ENCODE measurements at regions not wholly inside any gene's neighbourhood (a gene's known extent, or its start where the extent isn't known, plus 50 kb on each side); places are given as distances from the start of the nearest gene placed in this dataset.

DNA sequence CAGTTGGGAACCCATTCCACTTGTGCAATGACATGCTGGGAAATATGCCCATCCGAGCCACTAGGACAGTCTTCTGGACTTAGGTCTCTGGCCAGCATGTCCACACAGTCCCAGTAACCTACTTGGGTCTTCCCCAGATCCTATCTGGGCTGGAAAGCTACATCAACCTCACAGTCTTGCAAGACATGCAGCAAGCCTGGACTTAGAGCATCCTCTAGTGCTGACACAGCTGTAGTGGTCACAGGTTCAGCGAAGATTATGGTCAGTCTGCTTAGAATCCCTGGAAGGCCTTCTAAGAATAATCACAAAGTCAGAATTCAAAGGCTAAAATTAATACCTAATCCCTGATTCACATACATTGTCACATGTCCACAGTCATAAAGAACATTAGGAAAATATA lies 842.7 kb downstream of the STPG2 start:
- FAIRE-seq (no peak), DNase-seq (no peak)
- TF ChIP-seq, protein P1, sequence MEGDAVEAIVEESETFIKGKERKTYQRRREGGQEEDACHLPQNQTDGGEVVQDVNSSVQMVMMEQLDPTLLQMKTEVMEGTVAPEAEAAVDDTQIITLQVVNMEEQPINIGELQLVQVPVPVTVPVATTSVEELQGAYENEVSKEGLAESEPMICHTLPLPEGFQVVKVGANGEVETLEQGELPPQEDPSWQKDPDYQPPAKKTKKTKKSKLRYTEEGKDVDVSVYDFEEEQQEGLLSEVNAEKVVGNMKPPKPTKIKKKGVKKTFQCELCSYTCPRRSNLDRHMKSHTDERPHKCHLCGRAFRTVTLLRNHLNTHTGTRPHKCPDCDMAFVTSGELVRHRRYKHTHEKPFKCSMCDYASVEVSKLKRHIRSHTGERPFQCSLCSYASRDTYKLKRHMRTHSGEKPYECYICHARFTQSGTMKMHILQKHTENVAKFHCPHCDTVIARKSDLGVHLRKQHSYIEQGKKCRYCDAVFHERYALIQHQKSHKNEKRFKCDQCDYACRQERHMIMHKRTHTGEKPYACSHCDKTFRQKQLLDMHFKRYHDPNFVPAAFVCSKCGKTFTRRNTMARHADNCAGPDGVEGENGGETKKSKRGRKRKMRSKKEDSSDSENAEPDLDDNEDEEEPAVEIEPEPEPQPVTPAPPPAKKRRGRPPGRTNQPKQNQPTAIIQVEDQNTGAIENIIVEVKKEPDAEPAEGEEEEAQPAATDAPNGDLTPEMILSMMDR (IDR thresholded peaks at IDR 0.05; ENCODE audit: borderline replicate concordance, extremely low read depth, insufficient read depth) = no peak
- Histone ChIP-seq H3K27ac (ENCODE audit: low read depth in 2 of 2, low read length in 2 of 2) (no peak overlapping the region), H3K4me3 (ENCODE audit: low read length in 3 of 3) (no peak overlapping the region), H3K4me1 (ENCODE audit: control insufficient read depth in 2 of 3, insufficient read depth in 2 of 3, low read depth in 1 of 3, low read length in 3 of 3) (no peaks in the 10 kb centered on the region), H3K9ac (ENCODE audit: low read length in 3 of 3) (no peak overlapping the region), H3K9me3 (ENCODE audit: control insufficient read depth in 2 of 3, insufficient read depth in 1 of 3, low read length in 3 of 3) (no peaks in the 10 kb centered on the region), H3K36me3 (ENCODE audit: control insufficient read depth in 2 of 3, insufficient read depth in 3 of 3, low read length in 3 of 3) (no peaks in the 10 kb centered on the region), H3K27me3 (ENCODE audit: control insufficient read depth, insufficient read depth, low read length) (no peaks in the 10 kb centered on the region)
- intact Hi-C loops (cut with DNase I) = no loop called here

DNA sequence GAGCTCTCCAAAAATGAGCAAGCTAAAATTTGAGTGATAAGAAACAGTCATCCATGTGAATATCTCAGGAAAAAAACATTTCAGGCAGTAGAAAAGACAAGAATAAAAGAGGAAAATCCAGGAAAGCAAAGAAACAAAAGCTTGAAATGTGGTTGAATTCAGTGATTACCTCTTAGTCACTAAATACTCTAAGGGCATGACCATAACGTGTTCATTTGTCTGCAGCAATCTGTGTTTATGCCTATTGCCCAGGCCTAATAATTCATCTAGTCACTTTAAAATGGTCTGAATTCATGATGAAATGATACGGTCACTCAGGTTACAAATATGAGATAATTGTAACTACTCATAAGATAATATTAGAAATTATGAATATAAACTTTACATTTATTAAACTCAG lies 837.9 kb downstream of the STPG2 start:
- Histone ChIP-seq H3K4me3 (ENCODE audit: low read length in 3 of 3) (no peak overlapping the region), H3K36me3 (ENCODE audit: control insufficient read depth in 2 of 3, insufficient read depth in 3 of 3, low read length in 3 of 3) (no peaks in the 10 kb centered on the region), H3K27me3 (ENCODE audit: control insufficient read depth, insufficient read depth, low read length) (no peaks in the 10 kb centered on the region), H3K27ac (ENCODE audit: low read depth in 2 of 2, low read length in 2 of 2) (no peak overlapping the region), H3K9ac (ENCODE audit: low read length in 3 of 3) (no peak overlapping the region), H3K4me1 (ENCODE audit: control insufficient read depth in 2 of 3, insufficient read depth in 2 of 3, low read depth in 1 of 3, low read length in 3 of 3) (no peaks in the 10 kb centered on the region), H3K9me3 (ENCODE audit: control insufficient read depth in 2 of 3, insufficient read depth in 1 of 3, low read length in 3 of 3) (no peaks in the 10 kb centered on the region)
- intact Hi-C loops (cut with DNase I) = no loop called here
- no peak for DNase-seq
- TF ChIP-seq, protein P1 (IDR thresholded peaks at IDR 0.05; ENCODE audit: borderline replicate concordance, extremely low read depth, insufficient read depth) = no peak
- no peak for FAIRE-seq

DNA sequence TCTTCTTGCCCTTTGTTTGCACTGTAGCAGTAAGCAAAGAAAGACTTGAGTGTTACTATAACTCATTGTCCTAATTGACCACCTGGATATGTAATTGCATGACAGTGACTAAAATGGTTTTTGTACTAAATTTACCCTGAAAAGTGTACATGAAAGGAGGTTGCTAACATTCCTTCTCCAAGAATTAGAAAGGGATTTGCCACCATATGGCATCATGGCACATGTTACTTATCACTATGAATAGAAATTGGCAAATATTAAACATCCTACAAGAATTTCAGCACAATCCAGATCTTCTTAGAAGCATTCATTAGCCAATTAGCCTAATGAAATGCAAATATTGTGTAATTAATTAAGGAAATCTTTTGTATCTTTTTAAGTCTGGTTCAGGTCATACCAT lies 834.2 kb downstream of the STPG2 start:
- H3K27ac ChIP-seq (ENCODE audit: low read depth in 2 of 2, low read length in 2 of 2) = no peak overlapping the region
- no peaks in the 10 kb centered on the region for H3K27me3 ChIP-seq (ENCODE audit: control insufficient read depth, insufficient read depth, low read length)
- H3K9ac ChIP-seq (ENCODE audit: low read length in 3 of 3) = no peak overlapping the region
- H3K36me3 ChIP-seq (ENCODE audit: control insufficient read depth in 2 of 3, insufficient read depth in 3 of 3, low read length in 3 of 3) = no peaks in the 10 kb centered on the region
- intact Hi-C loops (cut with DNase I) = no loop called here
- H3K9me3 ChIP-seq (ENCODE audit: control insufficient read depth in 2 of 3, insufficient read depth in 1 of 3, low read length in 3 of 3) = no peaks in the 10 kb centered on the region
- DNase-seq = no peak
- H3K4me1 ChIP-seq (ENCODE audit: control insufficient read depth in 2 of 3, insufficient read depth in 2 of 3, low read depth in 1 of 3, low read length in 3 of 3) = no peaks in the 10 kb centered on the region
- no peak for FAIRE-seq
- no peak overlapping the region for H3K4me3 ChIP-seq (ENCODE audit: low read length in 3 of 3)
- TF ChIP-seq, protein P1 (IDR thresholded peaks at IDR 0.05; ENCODE audit: borderline replicate concordance, extremely low read depth, insufficient read depth) = no peak

DNA sequence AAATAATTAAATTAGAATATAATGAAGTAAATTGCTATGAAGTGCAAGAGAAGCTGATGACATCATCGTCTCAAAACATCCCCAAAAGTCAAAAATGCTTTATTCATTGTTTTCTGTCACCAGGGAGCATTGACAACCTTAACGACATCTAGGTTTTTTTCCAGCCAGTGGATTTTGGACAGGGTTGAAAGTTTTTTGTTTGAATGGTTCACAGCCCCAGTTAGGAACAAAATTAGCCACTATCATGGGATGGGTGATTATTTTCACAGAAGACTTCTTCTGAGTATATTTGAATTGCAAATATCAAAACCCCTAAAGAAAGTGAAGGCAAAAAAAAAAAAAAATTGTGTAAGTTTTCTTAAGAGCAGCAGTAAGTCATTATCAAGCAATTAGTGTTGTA lies 826.1 kb downstream of the STPG2 start:
- Histone ChIP-seq H3K27ac (ENCODE audit: low read depth in 2 of 2, low read length in 2 of 2) (no peak overlapping the region), H3K9ac (ENCODE audit: low read length in 3 of 3) (no peak overlapping the region), H3K4me1 (ENCODE audit: control insufficient read depth in 2 of 3, insufficient read depth in 2 of 3, low read depth in 1 of 3, low read length in 3 of 3) (no peaks in the 10 kb centered on the region), H3K4me3 (ENCODE audit: low read length in 3 of 3) (no peak overlapping the region), H3K27me3 (ENCODE audit: control insufficient read depth, insufficient read depth, low read length) (no peaks in the 10 kb centered on the region), H3K36me3 (ENCODE audit: control insufficient read depth in 2 of 3, insufficient read depth in 3 of 3, low read length in 3 of 3) (no peaks in the 10 kb centered on the region), H3K9me3 (ENCODE audit: control insufficient read depth in 2 of 3, insufficient read depth in 1 of 3, low read length in 3 of 3) (no peaks in the 10 kb centered on the region)
- FAIRE-seq (no peak), DNase-seq (no peak)
- TF ChIP-seq, protein P1 (IDR thresholded peaks at IDR 0.05; ENCODE audit: borderline replicate concordance, extremely low read depth, insufficient read depth) = no peak
- intact Hi-C loops (cut with DNase I) = no loop called here

All from kidney (tissue), 13 donors.